ENCODE measurements at regions not wholly inside any gene's neighbourhood (a gene's known extent, or its start where the extent isn't known, plus 50 kb on each side); places are given as distances from the start of the nearest gene placed in this dataset.

DNA sequence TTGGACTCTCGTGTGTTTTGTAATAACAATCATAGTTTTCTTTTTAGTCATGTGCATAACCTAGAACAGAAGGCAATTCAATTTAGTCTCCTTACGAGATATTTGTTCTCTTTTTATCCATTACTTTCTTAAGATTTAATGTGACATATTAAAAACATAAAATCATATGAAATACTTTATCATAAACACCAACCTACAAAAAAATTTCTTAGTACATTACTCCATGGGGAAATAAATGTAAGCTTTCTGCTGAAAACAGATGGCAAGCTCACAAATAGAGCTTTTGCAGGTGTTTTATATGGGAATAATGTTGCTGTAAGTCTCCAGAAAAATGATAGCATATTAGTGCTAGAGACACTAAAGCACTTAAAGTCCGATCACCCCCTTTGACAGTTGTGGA is 1035.2 kb upstream of the ARRDC3 start:
- WGBS (ENCODE audit: insufficient coverage), result no CpG with 5 or more reads among the region's 3 CpGs
- H3K27ac Mint-ChIP-seq, result no peak overlapping the region
- intact Hi-C loops (cut with micrococcal nuclease), result no loop called here

GRCh38 chr5:92409134-92409533 is 1026.0 kb upstream of the ARRDC3 start:
- no peak overlapping the region for H2AFZ ChIP-seq (ENCODE audit: insufficient read depth, low read depth, low read length, poor library complexity, severe bottlenecking)
- no peak for DNase-seq
- ChIA-PET CTCF (no interaction called here), POLR2A (no interaction called here)
- H3K36me3 ChIP-seq (replicated peaks in 1 of 2; ENCODE audit: control extremely low read depth in 1 of 2, control insufficient read depth in 1 of 2, extremely low read depth in 1 of 2, insufficient read depth in 2 of 2, low read length in 1 of 2), result no peaks in the 10 kb centered on the region
- H3K27me3 Mint-ChIP-seq, result no peaks in the 10 kb centered on the region
- H3K79me2 ChIP-seq (ENCODE audit: control insufficient read depth, insufficient read depth, low read length), result no peaks in the 10 kb centered on the region
- no peak overlapping the region for H3K4me3 Mint-ChIP-seq
- H3K9me3 Mint-ChIP-seq (ENCODE audit: insufficient read depth), result no peaks in the 10 kb centered on the region
- H3K27ac Mint-ChIP-seq, result no peak overlapping the region
- H3K27me3 ChIP-seq (replicated peaks in 1 of 4; ENCODE audit: control extremely low read depth in 1 of 4, control insufficient read depth in 3 of 4, insufficient read depth in 4 of 4, low read length in 3 of 4), result no peaks in the 10 kb centered on the region
- H3K4me1 Mint-ChIP-seq, result no peaks in the 10 kb centered on the region
- no peak overlapping the region for H3K9ac ChIP-seq (ENCODE audit: low read length)
- no peak overlapping the region for H3K27ac ChIP-seq (ENCODE audit: low read length in 2 of 2)
- ATAC-seq (ENCODE audit: low read depth), result no peak
- no CpG with 5 or more reads among the region's 2 CpGs for WGBS (ENCODE audit: insufficient coverage)
- no peaks in the 10 kb centered on the region for H4K20me1 ChIP-seq (ENCODE audit: control insufficient read depth, insufficient read depth, low read length, poor library complexity, severe bottlenecking)
- intact Hi-C loops (cut with micrococcal nuclease), result no loop called here
- TF ChIP-seq, protein P1, sequence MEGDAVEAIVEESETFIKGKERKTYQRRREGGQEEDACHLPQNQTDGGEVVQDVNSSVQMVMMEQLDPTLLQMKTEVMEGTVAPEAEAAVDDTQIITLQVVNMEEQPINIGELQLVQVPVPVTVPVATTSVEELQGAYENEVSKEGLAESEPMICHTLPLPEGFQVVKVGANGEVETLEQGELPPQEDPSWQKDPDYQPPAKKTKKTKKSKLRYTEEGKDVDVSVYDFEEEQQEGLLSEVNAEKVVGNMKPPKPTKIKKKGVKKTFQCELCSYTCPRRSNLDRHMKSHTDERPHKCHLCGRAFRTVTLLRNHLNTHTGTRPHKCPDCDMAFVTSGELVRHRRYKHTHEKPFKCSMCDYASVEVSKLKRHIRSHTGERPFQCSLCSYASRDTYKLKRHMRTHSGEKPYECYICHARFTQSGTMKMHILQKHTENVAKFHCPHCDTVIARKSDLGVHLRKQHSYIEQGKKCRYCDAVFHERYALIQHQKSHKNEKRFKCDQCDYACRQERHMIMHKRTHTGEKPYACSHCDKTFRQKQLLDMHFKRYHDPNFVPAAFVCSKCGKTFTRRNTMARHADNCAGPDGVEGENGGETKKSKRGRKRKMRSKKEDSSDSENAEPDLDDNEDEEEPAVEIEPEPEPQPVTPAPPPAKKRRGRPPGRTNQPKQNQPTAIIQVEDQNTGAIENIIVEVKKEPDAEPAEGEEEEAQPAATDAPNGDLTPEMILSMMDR (IDR thresholded peaks at IDR 0.05), result no peak
- no peak for TF ChIP-seq EZH2 (IDR thresholded peaks at IDR 0.05; ENCODE audit: borderline replicate concordance, insufficient read depth, low read depth, low read length, poor library complexity, severe bottlenecking)
- H3K4me1 ChIP-seq (ENCODE audit: control insufficient read depth in 2 of 2, insufficient read depth in 2 of 2, low read length in 2 of 2), result no peaks in the 10 kb centered on the region
- H3K4me3 ChIP-seq (ENCODE audit: control extremely low read depth in 1 of 5, extremely low read depth in 1 of 5, insufficient read depth in 1 of 5, low read depth in 2 of 5, low read length in 4 of 5), result no peak overlapping the region
- H3K4me2 ChIP-seq (replicated peaks; ENCODE audit: low read depth, low read length, poor library complexity, severe bottlenecking), result no peak overlapping the region
- no peaks in the 10 kb centered on the region for H3K9me3 ChIP-seq (ENCODE audit: control extremely low read depth in 1 of 3, control insufficient read depth in 2 of 3, insufficient read depth in 1 of 3, low read length in 2 of 3)

More for the DNA sequence above, 1035.2 kb upstream of the ARRDC3 start:
- Mint-ChIP-seq H3K27me3 (no peaks in the 10 kb centered on the region), H3K4me3 (no peak overlapping the region), H3K9me3 (ENCODE audit: insufficient read depth) (peaks cover 3% of the 10 kb centered on the region), H3K4me1 (no peaks in the 10 kb centered on the region)
- H2AFZ ChIP-seq (ENCODE audit: insufficient read depth, low read depth, low read length, poor library complexity, severe bottlenecking), result no peak overlapping the region
- no peak for DNase-seq
- no peaks in the 10 kb centered on the region for H4K20me1 ChIP-seq (ENCODE audit: control insufficient read depth, insufficient read depth, low read length, poor library complexity, severe bottlenecking)
- ATAC-seq (ENCODE audit: low read depth), result no peak
- no peaks in the 10 kb centered on the region for H3K36me3 ChIP-seq (replicated peaks in 1 of 2; ENCODE audit: control extremely low read depth in 1 of 2, control insufficient read depth in 1 of 2, extremely low read depth in 1 of 2, insufficient read depth in 2 of 2, low read length in 1 of 2)
- no peak overlapping the region for H3K4me3 ChIP-seq (ENCODE audit: control extremely low read depth in 1 of 5, extremely low read depth in 1 of 5, insufficient read depth in 1 of 5, low read depth in 2 of 5, low read length in 4 of 5)
- no peaks in the 10 kb centered on the region for H3K27me3 ChIP-seq (replicated peaks in 1 of 4; ENCODE audit: control extremely low read depth in 1 of 4, control insufficient read depth in 3 of 4, insufficient read depth in 4 of 4, low read length in 3 of 4)
- TF ChIP-seq, protein P1 (IDR thresholded peaks at IDR 0.05), result no peak
- TF ChIP-seq EZH2 (IDR thresholded peaks at IDR 0.05; ENCODE audit: borderline replicate concordance, insufficient read depth, low read depth, low read length, poor library complexity, severe bottlenecking), result no peak
- H3K4me2 ChIP-seq (replicated peaks; ENCODE audit: low read depth, low read length, poor library complexity, severe bottlenecking), result no peak overlapping the region
- H3K4me1 ChIP-seq (ENCODE audit: control insufficient read depth in 2 of 2, insufficient read depth in 2 of 2, low read length in 2 of 2), result no peaks in the 10 kb centered on the region
- no peaks in the 10 kb centered on the region for H3K79me2 ChIP-seq (ENCODE audit: control insufficient read depth, insufficient read depth, low read length)
- peaks cover 0 to 2% (median 0%) of the 10 kb centered on the region in 3 donors for H3K9me3 ChIP-seq (ENCODE audit: control extremely low read depth in 1 of 3, control insufficient read depth in 2 of 3, insufficient read depth in 1 of 3, low read length in 2 of 3)
- no peak overlapping the region for H3K9ac ChIP-seq (ENCODE audit: low read length)
- no peak overlapping the region for H3K27ac ChIP-seq (ENCODE audit: low read length in 2 of 2)
- ChIA-PET POLR2A (no interaction called here), CTCF (no interaction called here)

Data from B cell (primary cell).